Umbilical cord (tissue), 1 donor: ENCODE measurements at regions not wholly inside any gene's neighbourhood (a gene's known extent, or its start where the extent isn't known, plus 50 kb on each side); places are given as distances from the start of the nearest gene placed in this dataset.

Source experiments
- DNase-seq: peaks from one replicate; pipeline ENCODE4 v3.0.0-alpha.2; 2015; ENCODE audit warnings: low spot score

GRCh38 chr6:71395731-71396409 is 107.3 kb downstream of the OGFRL1 start:
- DNase-seq, result no peak

DNA sequence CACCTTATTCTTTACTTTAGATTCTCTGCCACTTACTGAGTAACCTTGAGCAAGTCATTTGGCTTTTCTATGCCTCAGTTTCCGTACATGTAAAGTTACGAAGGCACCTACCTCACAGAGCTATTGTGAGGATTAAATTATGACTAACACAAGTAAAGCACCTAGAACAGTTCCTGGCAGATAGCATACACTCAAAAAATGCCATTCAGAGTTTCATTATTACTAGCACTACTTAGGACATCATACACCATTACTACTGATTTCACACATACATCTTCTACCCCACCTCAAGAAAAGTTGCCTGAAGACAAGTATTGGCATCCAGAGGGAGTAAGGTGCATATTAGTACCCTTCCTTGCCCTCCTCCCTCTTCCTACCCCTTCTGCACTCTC is 107.8 kb downstream of the OGFRL1 start:
- no peak for DNase-seq

GRCh38 chr6:71399279-71399678 is 110.7 kb downstream of the OGFRL1 start:
- DNase-seq, result no peak

- DNase-seq, result no peak
Observed at GRCh38 chr6:71400852-71401251, 112.2 kb downstream of the OGFRL1 start.

DNA sequence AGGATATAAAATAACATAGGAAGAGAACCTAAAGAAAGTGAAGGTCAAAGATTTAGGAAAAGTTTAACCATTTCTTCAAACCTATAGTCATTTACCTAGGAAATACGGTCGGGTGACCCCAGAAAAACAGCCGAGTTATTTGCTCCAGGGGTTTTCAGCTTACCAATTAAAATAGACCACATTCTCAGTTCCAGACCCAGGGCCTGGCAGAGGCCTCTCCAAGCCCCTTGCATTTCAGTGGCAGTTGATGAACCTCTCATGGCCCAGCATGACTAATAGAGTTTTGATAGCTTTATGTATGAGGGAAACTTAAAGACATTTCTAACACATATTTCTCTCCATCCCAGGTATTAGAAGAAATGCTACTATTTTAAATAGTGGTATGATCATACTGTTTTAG is 113.5 kb downstream of the OGFRL1 start:
- no peak for DNase-seq

GRCh38 chr6:71403422-71404134 is 115.0 kb downstream of the OGFRL1 start:
- no peak for DNase-seq

GRCh38 chr6:71404145-71404966 is 115.7 kb downstream of the OGFRL1 start:
- DNase-seq, result peak; percentile 49

- DNase-seq, result no peak
Observed at GRCh38 chr6:71404967-71405278, 116.3 kb downstream of the OGFRL1 start.

- DNase-seq, result no peak
Observed at GRCh38 chr6:71405416-71405815, 116.8 kb downstream of the OGFRL1 start.

- DNase-seq, result no peak
Observed at GRCh38 chr6:71406865-71407860, 118.6 kb downstream of the OGFRL1 start.

DNA sequence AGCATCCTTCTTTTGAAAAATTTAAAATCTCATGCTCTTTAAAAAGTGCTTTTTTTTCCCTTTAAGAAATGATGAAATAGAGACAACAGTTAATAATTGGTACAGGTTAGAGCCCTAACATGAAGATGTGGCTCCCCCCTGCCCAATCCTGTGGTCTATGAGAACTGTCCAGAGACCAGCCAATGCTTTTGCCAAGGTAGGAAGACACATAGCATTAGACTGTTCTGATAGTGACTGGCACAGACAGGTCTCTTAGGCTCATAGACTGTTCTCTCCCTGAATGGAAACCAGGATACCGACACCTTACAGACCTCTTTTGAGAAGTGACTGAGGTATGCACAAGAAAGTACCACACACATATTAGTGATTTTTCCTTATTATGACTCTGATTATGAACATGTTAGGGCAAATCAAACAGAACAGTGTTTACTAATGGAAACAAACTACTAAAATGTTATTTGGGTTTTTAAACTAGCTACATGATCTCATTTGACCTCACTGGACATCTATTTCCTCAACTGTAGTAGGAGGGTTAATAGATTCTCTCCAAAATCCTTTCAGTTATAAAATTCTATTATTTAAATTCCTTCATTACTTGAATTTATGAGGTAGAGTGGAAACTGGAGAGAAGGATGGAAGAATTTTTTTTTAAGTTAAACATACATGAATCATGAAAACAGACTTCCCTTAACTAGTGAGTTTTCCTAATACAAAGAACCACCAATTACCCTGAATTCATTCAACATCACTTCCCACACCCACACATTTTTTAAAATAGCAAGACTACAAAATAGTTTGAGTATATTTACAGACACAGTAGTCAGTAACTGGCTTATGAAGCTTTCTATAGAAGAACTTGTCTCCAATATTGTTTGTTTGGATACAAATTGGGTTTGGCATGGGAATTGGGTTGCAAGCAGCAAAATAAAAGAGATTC is 120.4 kb downstream of the OGFRL1 start:
- no peak for DNase-seq

DNA sequence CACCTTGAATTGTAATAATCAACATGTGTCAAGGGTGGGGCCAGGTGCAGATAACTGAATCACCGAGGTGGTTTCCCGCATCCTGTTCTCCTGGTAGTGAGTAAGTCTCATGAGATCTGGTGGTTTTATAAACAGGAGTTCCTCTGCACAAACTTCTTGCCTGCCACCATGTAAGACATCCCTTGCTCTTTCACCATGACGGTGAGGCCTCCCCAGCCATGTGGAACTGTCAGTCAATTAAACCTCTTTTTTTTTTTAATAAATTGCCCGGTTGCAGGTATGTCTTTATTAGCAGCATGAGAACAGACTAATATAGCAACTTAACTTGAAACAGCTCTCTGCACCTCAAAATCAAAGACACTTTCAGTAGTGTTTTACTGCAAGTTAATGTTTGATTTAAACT is 121.6 kb downstream of the OGFRL1 start:
- DNase-seq, result no peak

DNA sequence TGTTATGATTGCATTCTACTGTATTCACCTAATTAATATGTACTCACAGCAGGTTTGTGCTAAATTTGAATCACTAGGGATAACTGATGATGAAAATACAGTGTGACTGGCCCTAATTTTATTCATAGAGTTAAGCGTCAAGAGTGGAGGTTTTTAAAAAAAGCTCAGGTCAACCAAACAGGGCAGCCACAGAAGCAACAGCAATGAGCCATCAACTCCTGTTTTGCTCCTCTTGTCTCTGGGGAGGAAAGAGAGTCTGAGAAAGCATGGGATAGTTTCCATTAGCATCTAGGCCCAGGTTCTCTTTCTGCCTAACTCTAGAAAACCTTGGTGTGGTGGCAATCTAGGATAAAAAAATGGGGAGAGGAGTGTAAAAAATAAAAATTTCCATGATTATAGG is 122.1 kb downstream of the OGFRL1 start:
- DNase-seq, result no peak

GRCh38 chr6:71411882-71412281 is 123.3 kb downstream of the OGFRL1 start:
- DNase-seq, result no peak

DNA sequence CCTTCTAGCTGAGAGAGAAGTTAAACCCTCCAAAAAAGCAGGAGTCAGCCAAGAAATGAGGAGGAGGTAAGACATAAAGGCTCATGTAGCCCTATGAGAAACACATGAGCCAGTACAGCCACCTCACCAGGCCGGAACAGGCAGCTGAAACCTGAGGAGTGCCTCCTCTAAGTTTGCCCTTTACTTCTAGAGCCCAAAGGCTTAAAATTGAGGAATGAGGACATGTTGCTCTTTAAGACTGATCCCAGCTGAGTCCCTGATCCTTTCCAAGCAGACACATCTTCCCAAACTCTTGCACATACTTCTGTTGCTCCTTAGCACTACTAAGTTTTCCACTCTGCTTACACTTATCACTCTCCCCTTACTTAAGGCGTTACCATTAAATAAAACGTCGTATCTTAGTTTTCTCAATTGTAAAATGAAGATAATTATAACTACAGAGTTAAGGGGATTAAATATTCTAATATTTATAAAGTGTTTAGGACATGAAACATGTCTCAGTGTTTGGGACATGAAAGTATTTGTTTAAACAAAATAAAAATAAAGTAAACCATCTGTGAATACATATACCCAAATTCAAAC is 124.0 kb downstream of the OGFRL1 start:
- no peak for DNase-seq

- no peak for DNase-seq
Observed at GRCh38 chr6:71414486-71414885, 125.9 kb downstream of the OGFRL1 start.

GRCh38 chr6:71419217-71420094 is 130.8 kb downstream of the OGFRL1 start:
- DNase-seq, result no peak

DNA sequence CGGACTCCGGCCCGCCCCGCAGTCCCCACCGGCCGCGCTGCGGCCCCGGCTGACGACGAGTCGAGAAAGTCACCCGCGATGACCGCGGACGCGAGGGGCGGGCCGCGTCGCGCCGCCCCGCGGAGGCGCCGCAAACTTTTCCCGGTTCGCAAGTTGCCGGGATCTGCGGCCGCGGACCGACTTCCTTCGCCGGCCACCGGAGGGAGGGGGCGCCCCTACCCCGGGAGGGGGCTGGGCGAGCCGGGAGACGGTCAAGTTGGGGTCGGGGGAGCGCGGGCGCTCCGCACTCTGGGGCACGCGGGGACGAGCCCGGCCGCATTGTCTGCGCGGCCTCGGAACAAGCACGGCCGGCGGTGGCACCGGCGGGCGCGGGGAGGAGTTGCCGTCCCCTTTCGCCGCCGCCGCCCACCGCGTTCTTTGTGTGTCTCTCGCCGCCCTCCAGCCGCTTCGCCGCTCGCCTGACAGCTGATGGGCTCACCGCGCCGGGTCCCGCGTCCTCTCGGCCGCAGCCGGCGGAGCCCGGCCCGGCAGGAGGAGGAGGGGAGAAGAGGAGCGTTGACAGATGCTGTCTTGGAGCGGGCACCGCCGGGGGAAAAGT is 131.6 kb downstream of the OGFRL1 start:
- peak; percentile 29 for DNase-seq
